PC-9 (cell line): ENCODE measurements at regions not wholly inside any gene's neighbourhood (a gene's known extent, or its start where the extent isn't known, plus 50 kb on each side); places are given as distances from the start of the nearest gene placed in this dataset.

Experiments
- EZH2 ChIP-seq: fragments of 200-600 bp; sonication (generic); IDR thresholded peaks from 2 replicates; pipeline ENCODE4 v1.8.0; 2017; ENCODE audit warnings: antibody characterized with exemption, low read depth
- TF ChIP-seq, protein P1 (sequence below): fragments of 200-600 bp; sonication (generic); conservative IDR thresholded peaks from 2 replicates; pipeline ENCODE4 v1.6.1; 2017; ENCODE audit warnings: mixed run types, antibody characterized with exemption, mild to moderate bottlenecking, moderate library complexity

- TF ChIP-seq, protein P1, sequence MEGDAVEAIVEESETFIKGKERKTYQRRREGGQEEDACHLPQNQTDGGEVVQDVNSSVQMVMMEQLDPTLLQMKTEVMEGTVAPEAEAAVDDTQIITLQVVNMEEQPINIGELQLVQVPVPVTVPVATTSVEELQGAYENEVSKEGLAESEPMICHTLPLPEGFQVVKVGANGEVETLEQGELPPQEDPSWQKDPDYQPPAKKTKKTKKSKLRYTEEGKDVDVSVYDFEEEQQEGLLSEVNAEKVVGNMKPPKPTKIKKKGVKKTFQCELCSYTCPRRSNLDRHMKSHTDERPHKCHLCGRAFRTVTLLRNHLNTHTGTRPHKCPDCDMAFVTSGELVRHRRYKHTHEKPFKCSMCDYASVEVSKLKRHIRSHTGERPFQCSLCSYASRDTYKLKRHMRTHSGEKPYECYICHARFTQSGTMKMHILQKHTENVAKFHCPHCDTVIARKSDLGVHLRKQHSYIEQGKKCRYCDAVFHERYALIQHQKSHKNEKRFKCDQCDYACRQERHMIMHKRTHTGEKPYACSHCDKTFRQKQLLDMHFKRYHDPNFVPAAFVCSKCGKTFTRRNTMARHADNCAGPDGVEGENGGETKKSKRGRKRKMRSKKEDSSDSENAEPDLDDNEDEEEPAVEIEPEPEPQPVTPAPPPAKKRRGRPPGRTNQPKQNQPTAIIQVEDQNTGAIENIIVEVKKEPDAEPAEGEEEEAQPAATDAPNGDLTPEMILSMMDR, result no peak
- TF ChIP-seq EZH2, result no peak
Observed at GRCh38 chr2:160822006-160822405, 328.4 kb upstream of the RBMS1 start.
